Ecto neural progenitor cell (in vitro differentiated cells): ENCODE measurements at regions not wholly inside any gene's neighbourhood (a gene's known extent, or its start where the extent isn't known, plus 50 kb on each side); places are given as distances from the start of the nearest gene placed in this dataset.

Source experiments
- DNase-seq: peaks from one replicate; pipeline ENCODE4 v3.0.0-alpha.2; 2018; ENCODE audit warnings: low spot score

- DNase-seq, result no peak
These were observed 569.3 kb downstream of the MIAT start for GRCh38 chr22:27226666-27227065.

GRCh38 chr22:27228771-27229170 lies 571.4 kb downstream of the MIAT start:
- no peak for DNase-seq

- no peak for DNase-seq
These were observed 571.4 kb downstream of the MN1 start for GRCh38 chr22:27230189-27230588.

- no peak for DNase-seq
These were observed 570.3 kb downstream of the MN1 start for GRCh38 chr22:27231266-27231665.

- DNase-seq, result no peak
These were observed 569.5 kb downstream of the MN1 start for GRCh38 chr22:27232077-27232476.

GRCh38 chr22:27237080-27237741 lies 564.3 kb downstream of the MN1 start:
- no peak for DNase-seq

GRCh38 chr22:27238935-27239510 lies 562.5 kb downstream of the MN1 start:
- no peak for DNase-seq

GRCh38 chr22:27239520-27239919 lies 562.0 kb downstream of the MN1 start:
- DNase-seq, result no peak

GRCh38 chr22:27240298-27241075 lies 561.1 kb downstream of the MN1 start:
- no peak for DNase-seq

GRCh38 chr22:27241430-27242321 lies 559.9 kb downstream of the MN1 start:
- no peak for DNase-seq

- DNase-seq, result no peak
These were observed 559.1 kb downstream of the MN1 start for GRCh38 chr22:27242474-27242873.

GRCh38 chr22:27242917-27243589 lies 558.5 kb downstream of the MN1 start:
- no peak for DNase-seq

- DNase-seq, result no peak
These were observed 557.2 kb downstream of the MN1 start for GRCh38 chr22:27244328-27244727.

- DNase-seq, result no peak
These were observed 556.5 kb downstream of the MN1 start for GRCh38 chr22:27245056-27245455.

GRCh38 chr22:27246558-27246957 lies 555.0 kb downstream of the MN1 start:
- DNase-seq, result no peak

GRCh38 chr22:27247701-27248434 lies 553.7 kb downstream of the MN1 start:
- DNase-seq, result no peak

GRCh38 chr22:27250418-27250817 lies 551.1 kb downstream of the MN1 start:
- DNase-seq, result no peak

GRCh38 chr22:27250886-27251285 lies 550.7 kb downstream of the MN1 start:
- DNase-seq, result no peak

- no peak for DNase-seq
These were observed 550.0 kb downstream of the MN1 start for GRCh38 chr22:27251563-27251962.

- DNase-seq, result no peak
These were observed 549.1 kb downstream of the MN1 start for GRCh38 chr22:27252282-27253049.
